NCI-H526 (cell line): ENCODE measurements at regions not wholly inside any gene's neighbourhood (a gene's known extent, or its start where the extent isn't known, plus 50 kb on each side); places are given as distances from the start of the nearest gene placed in this dataset.

Source experiments
- DNase-seq, 2 experiments: peaks; one replicate each; lab custom pipeline; 2025; lab: John Stamatoyannopoulos, UW

DNA sequence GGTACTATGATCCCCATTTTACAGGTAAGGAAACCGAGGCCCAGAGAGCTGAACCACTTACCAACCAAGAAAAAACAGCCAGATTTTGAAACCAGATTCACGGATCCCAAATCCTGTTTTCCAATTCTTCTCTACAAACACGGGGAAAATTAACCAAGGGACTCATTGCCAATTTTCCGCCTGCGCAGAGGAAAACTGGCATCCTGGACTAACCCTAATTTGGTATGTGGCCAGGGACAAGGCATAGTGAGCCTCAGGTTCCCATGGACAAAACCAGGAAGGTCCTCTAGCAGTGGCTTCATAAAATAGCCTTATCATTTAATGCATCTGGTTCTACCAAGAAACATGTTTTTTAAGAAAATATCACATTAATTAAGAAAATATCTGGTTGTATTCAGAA lies 517.3 kb downstream of the MED13L start:
- DNase-seq = no peak

DNA sequence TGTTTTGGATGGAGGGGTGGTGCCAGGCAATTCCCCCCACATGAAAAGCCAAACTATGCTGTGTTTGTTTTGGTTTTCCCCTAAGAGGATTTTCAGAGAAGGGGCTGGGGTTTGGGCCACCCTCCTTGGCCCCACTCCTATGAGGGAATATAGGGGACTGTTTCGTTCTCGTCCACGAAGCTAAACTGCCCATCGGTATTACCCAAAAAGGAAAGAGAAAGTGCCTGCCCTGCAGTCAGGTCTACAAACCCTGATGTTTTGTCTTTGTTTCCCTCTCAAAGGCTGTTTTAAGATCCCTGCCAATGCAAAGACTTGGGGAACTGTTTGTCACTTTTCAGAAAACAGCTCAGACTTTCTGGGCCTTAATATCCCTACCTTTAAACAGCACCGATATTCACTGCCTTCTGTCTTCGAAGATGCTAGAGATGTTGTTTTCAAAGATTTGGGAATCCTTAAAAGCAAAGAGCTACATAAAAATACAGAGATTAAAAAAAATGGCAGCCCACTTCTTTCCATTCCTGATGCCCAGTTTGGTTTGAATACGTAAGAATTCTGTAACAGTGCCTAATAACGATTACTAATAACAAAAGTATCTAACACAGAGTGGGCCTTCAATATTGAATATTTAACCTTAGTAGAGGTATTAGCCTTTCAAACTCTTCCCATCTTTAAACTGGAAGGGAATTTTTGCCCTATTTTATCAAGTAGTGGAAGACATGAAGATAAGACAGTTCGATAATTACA lies 518.4 kb downstream of the MED13L start:
- no peak for DNase-seq

DNA sequence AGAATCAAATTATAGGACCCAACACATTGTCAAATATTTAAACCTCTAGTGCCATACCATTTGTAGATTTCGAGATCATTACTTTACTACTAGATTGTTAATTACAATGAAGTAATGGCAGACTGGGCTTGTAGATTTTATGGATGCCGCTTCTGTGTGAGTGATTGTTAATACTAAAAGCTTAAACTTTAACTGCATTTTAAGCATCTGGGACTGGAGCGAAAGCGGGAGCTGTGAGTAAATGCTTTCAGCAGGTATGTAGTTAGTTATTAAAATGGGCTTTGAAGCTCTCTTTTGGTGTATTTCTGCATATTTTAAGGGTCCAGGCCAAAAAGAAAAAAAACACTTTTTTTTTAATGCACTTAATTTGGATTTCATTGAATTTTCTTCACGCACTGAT lies 519.3 kb downstream of the MED13L start:
- no peak for DNase-seq

DNA sequence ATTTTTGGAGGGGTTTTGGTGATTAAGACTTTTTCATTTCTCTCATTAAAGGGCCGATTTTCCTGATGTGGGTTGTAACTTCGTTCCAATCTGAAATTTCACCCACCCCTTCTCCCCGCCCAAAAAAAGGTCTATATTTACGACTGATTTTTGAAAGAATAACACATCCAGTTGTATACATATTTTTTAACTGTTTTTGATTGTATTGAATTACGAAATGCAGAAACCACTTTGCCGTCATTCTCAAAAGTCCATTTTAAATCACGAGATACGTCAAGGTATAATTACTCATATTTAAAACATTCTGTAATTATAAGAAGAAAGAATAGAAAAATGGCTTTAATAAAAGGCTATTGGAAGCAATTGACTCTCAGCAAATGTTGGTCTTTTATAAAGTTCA lies 520.7 kb downstream of the MED13L start:
- no peak for DNase-seq

DNA sequence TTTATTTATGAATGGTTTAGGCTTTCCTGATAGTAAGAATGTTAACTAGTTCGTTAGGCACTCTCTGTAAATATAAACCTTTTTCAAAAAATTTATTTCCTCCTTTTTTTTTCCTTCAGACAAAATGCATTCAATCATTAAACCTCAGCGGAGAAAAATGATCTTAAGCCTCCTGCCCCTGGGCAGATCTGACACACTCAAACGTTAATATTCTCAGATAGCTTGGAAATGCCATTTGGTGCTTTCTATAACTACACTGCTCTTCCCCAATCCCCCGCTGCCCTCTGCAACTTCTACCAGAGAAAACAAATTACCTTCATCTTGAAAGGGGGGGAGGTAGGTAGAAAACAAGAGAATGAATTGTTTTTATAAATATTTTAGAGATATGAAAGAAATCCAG lies 521.2 kb downstream of the MED13L start:
- DNase-seq = no peak

DNA sequence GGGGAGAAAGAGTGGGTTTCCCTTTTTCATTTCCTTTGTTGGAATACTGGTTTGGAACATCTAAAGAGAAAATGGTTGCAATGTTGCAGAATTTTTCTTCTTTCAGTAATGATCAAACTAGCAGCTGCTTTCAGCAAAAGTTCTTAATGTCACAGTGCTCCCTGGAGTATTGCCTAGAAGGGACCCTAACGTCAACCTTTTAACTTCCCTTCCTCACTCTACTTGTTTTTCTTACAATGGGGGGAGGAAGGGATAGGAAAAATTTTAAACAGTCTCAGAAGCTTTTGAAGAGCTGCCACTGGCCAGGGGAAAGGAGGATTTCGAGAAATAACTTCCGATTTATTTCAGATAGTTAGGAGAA lies 521.8 kb downstream of the MED13L start:
- no peak for DNase-seq

DNA sequence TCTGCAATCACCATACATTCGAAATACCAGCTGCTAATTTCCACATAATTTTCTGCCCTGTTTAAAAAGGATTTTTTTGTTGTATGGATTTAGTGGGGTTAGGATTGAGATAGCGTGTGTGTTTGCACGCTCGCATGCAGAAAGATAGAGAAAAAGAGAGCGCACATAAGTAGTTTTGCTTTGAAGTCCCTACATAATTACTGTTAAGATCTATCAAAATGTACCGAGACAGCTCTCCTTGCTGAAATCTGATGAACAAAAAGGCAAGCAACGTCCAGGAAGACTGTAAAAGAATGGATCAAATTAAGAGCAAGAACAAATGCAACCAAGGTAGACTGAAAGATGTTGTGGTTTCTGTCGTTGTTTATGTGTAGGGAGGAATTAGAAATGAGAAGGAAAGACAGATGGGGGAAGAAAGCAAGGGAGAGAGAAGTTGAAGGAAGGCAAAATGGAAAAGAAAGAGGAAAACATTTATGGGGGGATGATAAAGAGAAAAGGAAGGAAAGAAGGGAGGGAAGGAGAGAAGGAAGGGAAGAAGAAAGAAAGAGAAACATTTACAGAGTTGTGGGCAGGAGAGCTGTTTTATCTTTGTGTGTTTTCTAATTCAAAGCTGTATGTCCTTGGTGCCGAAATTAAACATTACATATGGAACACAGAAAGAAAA lies 522.3 kb downstream of the MED13L start:
- DNase-seq = no peak

DNA sequence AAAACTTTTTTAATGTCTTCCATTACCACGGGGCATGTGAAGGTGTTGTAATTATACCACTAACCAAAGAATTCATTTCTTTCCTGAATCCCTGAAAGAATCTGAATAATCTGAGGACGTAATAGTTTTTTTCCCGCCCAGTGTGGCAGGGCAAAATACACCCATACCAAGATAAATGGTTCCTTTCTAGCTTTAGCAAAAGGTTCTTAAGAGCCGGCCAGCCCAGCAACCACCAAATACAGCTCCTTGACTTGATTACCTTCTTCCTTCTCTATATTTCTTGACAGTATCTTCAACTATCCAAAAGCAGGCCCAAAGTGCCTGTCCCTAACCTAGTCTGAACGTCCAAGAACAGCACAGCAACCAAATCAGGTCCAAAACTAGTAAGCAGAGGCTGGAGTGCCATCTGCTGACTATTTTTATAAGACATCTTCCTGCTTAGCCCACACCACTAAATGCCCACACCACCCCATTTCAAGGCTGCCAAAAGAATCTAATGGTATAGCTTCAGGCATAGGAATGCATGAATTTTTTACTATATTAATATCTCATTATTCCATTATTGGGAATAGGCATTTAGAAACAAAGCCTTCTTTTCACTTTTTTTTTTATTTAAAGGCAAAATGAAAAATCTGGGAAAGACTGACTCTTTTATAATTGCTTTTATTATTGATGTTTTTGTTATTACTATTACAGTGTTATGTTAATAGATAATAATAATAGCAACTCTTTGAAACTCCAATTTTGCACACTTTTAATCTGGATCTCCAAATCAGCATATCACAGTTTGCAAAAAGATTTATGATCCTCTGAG lies 524.4 kb downstream of the MED13L start:
- DNase-seq = peak; percentile 50 to 86

DNA sequence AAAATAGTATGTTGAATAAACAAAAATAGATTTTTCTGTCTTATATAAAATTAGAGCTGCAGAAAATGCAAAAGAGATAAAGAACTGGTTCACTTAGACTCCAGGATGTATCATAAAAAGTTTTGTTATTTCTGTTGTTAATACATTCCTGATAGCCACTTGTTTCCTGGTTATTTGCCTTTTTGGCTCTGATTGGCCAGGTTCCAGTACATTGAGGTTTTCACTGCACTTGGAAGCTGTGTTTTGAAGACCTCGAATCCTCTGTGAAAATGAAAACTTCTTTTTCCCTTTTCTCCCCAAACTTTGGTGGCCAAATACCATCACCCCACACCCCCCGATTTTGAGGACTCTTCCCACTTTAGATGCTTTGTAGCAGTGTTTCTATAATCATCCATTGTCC lies 525.3 kb downstream of the MED13L start:
- DNase-seq = no peak

DNA sequence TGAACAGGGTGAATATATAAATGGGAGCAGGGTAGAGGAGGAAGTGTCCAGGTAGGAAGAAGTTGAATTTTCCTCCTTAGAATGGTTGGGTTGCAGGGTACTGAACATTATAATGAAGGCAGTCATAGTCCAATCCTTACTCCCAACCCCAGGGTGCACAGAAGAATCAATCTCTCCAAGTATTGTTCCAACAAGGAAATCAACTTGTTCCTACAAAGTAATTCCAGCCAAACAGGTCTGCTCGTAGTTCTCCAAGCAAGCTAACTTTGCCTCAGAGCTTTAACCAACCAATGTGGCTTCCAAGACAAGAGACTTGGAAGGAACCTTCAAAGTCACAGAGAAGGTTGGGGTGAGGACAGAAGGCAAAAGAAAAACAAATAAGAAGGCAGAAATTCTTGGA lies 527.2 kb downstream of the MED13L start:
- no peak for DNase-seq

DNA sequence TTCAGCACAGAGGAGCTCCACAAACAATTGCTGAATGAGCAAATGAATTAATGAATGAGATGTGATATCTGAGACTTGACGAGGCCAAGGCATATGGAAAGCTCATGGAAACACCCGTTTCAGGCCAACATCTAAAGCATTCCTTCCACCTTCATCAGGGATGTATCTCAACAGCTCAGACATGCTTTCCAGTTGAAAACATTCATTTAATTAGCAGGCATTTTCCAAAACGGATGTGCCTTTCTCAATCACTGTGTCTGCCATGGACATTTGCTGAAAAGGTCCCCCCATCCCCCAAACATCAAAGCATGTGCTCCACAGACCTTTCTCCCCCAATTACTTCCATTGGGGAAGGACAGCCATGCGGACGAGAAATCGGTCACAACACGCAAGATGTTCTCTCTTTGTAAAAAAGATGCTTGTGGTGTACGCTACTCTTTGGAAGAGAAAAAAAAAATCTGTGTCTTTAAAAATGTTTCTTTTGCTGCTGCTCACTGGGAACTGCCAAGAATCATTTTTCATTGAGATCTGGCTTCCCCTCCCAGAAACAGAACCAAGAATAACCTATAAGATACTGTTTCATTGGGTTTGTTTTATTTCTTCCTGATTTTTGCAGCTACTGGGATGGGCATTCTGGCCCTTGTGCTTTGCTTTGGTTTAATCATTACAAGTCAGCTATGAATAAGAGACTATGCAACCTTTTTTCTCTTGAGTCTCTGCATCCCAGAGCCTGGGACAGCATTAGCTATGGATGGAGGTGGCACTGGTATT lies 528.2 kb downstream of the MED13L start:
- DNase-seq = no peak

DNA sequence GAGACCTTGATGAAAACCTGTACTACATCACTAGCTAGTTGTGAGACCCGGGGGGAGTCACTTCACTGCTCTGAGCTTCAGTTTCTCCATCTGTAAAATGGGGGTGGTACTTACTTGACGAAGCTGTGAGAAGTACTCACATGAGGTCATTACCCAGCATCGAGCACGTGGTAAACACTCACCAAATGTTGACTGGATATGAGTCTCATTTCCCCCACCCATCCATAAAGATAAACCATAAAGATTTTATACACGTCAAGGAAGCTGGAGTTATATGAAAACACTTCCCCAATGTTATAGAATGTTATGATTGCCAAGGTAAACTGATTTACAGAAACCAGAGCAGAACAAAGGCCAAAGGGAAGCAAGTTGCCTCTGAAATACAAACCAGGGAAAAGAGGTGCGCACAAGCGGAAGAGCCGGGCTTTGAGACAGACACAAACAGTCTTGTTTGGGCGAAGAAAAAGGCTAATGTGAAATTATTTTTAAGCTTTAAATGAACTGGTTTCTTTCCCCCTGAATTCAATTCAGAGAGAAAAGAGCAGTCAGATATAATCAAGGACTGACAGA lies 536.8 kb downstream of the MED13L start:
- no peak for DNase-seq

DNA sequence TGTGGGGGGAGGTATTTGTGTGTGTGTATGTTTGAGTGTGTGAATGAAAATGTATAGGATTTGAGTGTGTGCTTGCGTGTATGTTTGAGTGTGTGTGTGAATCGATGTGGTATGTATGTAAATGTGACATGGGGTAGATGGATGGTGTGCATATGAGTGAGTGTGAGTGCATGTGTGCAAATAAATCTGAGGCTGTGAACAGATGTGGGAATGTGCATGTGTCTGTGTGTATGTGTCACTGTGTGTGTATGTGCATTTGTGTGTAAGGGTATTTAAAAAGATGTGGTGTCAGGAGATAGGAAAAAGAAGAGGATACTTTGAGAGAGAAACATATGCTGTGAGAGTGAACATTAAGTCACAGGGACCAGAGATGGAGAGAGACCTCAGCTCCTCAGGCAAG lies 539.6 kb downstream of the MED13L start:
- DNase-seq = no peak

DNA sequence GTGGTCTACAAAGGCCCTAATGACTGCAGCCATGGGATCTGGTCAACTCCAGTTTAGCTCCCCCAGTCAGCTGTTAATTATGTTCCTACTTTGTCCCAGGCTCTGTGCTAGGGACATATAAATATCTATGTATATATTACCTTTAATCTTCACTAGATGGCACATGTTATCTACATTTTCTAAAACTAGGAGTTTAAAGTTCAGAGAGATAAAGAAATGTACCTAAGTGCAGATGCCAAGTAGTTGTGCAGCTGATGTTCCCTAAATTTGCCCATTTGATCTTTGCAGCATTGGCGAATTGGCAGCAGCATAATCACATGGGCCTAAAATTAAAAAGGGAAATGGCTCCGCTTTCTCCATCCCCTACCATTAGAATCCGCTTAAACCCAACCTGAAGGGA lies 541.1 kb downstream of the MED13L start:
- no peak for DNase-seq

DNA sequence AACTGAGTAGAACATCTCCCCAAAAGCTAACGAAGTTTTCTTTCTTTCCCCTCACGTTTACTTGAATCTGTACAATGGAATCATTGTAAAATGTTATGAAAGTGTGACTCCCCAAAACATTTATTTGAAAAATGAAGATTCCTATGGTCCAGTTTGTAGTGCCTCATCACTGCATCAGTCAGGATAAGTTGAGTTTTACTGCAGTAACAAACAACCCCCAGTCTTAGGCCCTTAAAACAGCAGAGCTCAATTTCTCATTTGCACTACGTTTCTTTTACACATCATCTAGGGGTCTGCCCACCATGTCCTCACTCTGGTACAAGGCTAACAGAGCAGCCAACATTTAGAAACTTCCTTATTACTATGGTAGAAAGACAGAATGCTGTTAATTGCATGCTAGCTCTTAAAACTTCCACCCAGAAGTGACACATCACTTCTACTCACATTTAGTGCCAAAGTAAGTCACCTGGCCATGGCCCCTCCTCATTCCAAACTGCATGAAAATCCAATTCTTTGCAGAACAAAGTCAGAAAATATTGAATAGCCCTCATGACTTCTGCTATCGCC lies 546.4 kb downstream of the MED13L start:
- DNase-seq = no peak

DNA sequence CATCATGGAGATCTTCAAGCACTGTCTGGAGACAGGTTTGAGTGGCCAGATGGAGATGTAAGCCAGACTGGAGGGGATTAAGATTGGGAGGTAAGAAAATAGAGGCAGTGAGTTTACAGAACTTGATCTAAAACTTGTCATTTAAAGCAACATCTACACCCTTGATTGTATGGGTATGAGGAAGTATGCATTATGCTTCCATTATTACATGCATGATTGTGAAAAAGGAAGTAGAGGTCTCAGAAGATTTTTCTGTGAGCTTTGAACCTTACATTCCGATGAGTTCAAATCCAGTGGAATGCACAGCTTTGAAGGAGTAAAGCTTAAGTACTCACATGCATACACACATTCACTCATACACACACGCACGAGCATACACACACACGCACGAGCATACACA lies 550.8 kb downstream of the MED13L start:
- DNase-seq = no peak

DNA sequence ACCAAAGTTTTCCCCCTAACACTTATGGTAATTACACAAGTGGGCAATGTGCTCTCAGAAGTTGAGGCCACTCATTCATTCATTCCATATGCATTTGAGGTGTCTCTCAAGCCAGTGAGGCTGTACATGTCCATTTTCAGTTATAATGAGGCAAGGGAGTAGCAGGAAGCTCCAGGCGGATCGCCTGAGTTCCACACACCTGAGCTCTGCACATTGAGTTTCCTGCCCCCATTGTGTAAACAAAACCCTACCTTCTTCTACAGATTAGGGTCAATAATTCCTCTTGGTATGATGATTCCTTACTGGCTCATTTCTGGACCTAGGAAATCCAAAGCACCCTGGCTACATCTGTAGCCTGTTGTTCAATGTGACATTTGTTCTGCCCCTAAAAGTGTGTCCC lies 555.3 kb downstream of the MED13L start:
- DNase-seq = no peak

DNA sequence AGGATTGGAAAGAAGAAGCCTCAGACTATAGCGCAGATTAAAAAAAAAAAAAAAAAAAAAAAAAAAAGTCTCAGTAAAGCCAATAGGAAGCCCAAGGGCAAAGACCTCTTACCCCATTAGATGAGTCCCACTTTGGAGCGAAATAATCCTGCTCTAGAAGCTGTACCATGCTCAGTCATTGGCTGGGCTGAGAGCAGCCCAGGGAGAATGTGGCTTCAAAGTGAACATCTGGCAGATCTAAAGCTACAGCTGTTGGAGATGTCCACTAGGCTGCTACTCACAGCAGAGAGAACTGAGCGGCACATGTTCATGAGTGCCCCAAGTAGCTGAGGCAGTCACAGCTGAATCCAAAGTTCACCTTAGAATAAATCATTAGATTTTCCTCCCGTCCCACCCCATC lies 560.9 kb downstream of the MED13L start:
- no peak for DNase-seq

DNA sequence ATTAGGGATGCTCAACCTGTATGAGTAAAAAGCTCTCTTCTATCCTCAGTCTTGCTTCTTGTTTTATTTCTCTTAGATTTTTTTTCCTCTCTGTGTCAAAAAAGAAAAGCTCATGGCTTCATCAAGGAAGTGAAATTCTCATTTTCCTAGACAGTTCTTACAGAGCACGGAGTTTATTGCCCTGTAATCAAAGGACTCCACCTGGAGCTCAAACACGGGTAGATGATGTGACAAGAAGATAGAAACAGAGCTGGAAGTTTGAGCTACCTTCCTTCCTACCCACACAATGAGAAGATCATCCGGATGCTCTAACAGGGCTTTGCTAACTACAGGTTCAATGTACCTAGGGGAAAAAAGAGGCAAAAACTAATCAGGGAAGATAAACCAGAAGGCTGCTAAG lies 564.8 kb downstream of the MED13L start:
- no peak for DNase-seq

DNA sequence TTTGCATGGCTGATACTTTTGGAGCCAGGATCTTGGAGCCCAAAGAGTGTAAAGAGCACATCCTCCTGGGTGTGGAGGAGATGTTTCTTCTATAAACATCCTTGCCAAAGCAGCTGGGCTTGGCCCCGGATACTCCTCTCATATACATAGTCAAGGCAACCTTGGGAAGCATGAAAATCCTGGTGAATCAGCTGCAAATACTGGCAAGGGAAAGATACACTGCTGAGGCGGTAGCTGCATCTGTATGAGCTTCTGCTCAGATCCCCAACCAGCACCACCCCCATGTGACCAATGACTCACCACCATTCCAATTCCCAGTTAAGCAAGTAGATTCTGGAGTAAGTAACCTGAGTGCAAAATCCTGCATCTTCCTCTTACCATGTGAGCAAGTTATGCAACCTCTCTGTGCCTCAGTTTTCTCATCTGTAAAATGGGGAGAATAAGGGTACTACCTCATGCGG lies 567.4 kb downstream of the MED13L start:
- no peak for DNase-seq

DNA sequence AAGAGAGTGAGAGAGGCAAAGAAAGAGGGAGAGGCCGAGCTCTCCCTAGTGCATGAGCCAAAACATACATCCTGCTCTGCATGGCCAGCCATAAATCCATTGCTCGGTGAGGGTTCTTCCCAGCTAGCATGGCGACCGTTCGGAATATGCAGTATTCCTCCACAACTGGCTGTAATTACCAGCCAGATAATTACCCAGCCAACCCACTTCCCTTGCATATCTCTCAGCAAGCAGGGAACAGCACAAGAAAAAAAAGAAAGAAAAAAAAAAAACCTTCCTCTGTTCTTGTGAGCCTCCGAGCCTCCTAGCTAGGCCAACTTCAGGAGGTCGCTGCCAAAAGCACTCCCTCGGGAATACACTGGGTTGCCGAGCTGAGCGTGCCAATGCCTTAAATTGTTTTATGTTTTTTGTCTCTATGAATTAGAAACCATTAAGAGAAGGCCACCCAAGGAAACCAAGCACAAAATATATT lies 567.9 kb downstream of the MED13L start:
- no peak for DNase-seq
